ENCODE measurements at regions not wholly inside any gene's neighbourhood (a gene's known extent, or its start where the extent isn't known, plus 50 kb on each side); places are given as distances from the start of the nearest gene placed in this dataset.

DNA sequence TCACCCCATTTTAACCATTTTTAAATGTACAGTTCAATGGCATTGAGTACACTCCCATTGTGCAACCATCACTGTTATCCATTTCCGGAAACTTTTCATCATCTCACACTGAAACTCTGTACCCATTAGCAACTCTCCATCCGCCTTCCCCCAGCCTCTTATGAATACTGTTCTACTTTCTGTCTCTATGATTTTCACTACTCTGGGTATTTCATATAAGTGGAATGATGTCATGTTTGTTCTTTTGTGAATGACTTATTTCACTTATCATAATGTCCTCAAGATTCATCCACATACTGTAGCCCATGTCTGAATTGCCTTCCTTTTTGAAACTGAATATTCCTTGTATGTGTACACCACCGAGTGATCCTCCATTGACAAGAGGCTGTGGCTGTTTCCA is 92.9 kb upstream of the TOX2 start:
- TF ChIP-seq POLR2AphosphoS5 (IDR thresholded peaks at IDR 0.05) (no peak), POLR2A (IDR thresholded peaks at IDR 0.05) (no peak)
